ENCODE measurements at regions not wholly inside any gene's neighbourhood (a gene's known extent, or its start where the extent isn't known, plus 50 kb on each side); places are given as distances from the start of the nearest gene placed in this dataset.

DNA sequence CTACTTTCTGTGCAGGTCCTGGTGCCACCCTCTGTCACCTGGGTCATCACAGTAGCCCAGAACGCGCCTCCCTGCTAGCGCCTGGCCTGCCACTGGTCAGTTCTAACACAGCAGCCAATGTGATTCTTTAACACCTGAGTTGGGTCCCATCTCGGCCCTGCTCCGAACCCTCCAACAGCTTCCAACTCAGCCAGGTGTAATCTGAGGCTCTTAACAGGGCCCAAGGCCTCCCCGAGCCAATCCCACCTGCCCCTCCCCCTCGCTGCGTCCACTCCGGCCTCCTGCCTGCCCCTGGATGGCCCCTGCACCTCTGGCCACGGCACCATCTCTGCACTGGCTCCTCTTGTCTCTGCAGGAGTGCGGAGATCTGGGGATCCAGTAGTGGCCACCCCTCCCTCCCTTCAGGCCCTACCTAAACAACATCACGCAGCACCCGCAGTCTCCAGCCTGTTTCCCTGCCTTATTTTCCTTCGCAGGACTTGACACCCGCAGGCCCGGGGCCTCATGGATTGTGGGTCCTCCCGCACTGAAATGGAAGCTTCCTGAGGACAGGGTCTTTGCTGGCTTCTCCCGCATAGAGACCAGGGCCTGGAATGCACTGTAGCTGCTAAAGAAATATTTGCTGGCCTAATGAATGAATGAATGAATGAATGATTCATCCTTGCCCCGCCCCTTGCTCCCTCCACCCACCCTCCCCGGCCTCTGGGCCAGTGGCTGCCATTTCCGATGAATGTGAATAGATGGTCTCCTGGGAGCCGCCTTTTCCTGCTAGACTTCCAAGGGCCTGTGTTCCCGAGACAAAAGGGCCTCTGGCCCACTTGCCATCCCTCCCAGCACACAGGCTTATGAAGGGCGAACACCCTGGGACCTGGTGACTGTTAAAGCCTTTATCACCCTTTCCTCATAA lies 174.8 kb upstream of the FOXF1 start:
- TF ChIP-seq EZH2 (IDR thresholded peaks at IDR 0.05; ENCODE audit: low read length, unreplicated experiment), result no peak
- TF ChIP-seq EZH2phosphoT487 (IDR thresholded peaks at IDR 0.05; ENCODE audit: borderline replicate concordance, low read length), result no peak
- TF ChIP-seq, protein P1, sequence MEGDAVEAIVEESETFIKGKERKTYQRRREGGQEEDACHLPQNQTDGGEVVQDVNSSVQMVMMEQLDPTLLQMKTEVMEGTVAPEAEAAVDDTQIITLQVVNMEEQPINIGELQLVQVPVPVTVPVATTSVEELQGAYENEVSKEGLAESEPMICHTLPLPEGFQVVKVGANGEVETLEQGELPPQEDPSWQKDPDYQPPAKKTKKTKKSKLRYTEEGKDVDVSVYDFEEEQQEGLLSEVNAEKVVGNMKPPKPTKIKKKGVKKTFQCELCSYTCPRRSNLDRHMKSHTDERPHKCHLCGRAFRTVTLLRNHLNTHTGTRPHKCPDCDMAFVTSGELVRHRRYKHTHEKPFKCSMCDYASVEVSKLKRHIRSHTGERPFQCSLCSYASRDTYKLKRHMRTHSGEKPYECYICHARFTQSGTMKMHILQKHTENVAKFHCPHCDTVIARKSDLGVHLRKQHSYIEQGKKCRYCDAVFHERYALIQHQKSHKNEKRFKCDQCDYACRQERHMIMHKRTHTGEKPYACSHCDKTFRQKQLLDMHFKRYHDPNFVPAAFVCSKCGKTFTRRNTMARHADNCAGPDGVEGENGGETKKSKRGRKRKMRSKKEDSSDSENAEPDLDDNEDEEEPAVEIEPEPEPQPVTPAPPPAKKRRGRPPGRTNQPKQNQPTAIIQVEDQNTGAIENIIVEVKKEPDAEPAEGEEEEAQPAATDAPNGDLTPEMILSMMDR (conservative IDR thresholded peaks at IDR 0.05; ENCODE audit: low read depth, low read length), result no peak
- no peak for ATAC-seq
- Histone ChIP-seq H3K27ac (ENCODE audit: low read length) (no peak overlapping the region), H3K9me2 (replicated peaks; ENCODE audit: low read length) (no peaks in the 10 kb centered on the region), H3K36me3 (ENCODE audit: low read depth, low read length) (no peaks in the 10 kb centered on the region), H3F3A (ENCODE audit: low read length, unreplicated experiment) (no peaks in the 10 kb centered on the region), H4K20me1 (ENCODE audit: low read length) (no peaks in the 10 kb centered on the region), H3K27me3 (ENCODE audit: low read length) (peaks cover 35% of the 10 kb centered on the region), H3K79me2 (ENCODE audit: low read length) (no peaks in the 10 kb centered on the region), H2AFZ (ENCODE audit: low read length) (no peak overlapping the region), H3K4me2 (ENCODE audit: low read length) (no peak overlapping the region), H3K9me3 (ENCODE audit: low read length) (no peaks in the 10 kb centered on the region), H3K4me1 (ENCODE audit: insufficient read depth, low read length) (no peaks in the 10 kb centered on the region), H3K9ac (ENCODE audit: low read length) (no peak overlapping the region), H3K4me3 (ENCODE audit: low read length) (no peak overlapping the region)
- BruUV-seq (replicated peaks), result no TSS peak
- intact Hi-C loops (cut with micrococcal nuclease), result no loop called here
- ChIA-PET POLR2A (ENCODE audit: unreplicated experiment) (no interaction called here), CTCF (no interaction called here)
- no peak for DNase-seq

- Histone ChIP-seq H3K4me1 (ENCODE audit: insufficient read depth, low read length) (no peaks in the 10 kb centered on the region), H3K9ac (ENCODE audit: low read length) (no peak overlapping the region), H3K9me2 (replicated peaks; ENCODE audit: low read length) (no peaks in the 10 kb centered on the region), H3K27me3 (ENCODE audit: low read length) (peaks cover 37% of the 10 kb centered on the region), H3K79me2 (ENCODE audit: low read length) (no peaks in the 10 kb centered on the region), H3K4me2 (ENCODE audit: low read length) (no peak overlapping the region), H4K20me1 (ENCODE audit: low read length) (no peaks in the 10 kb centered on the region), H3K9me3 (ENCODE audit: low read length) (no peaks in the 10 kb centered on the region), H2AFZ (ENCODE audit: low read length) (no peak overlapping the region), H3K27ac (ENCODE audit: low read length) (no peak overlapping the region), H3K36me3 (ENCODE audit: low read depth, low read length) (no peaks in the 10 kb centered on the region), H3F3A (ENCODE audit: low read length, unreplicated experiment) (no peaks in the 10 kb centered on the region), H3K4me3 (ENCODE audit: low read length) (no peak overlapping the region)
- ChIA-PET POLR2A (ENCODE audit: unreplicated experiment) (no interaction called here), CTCF (no interaction called here)
- DNase-seq (no peak), ATAC-seq (no peak)
- no TSS peak for BruUV-seq (replicated peaks)
- TF ChIP-seq, protein P1 (conservative IDR thresholded peaks at IDR 0.05; ENCODE audit: low read depth, low read length), result no peak
- TF ChIP-seq EZH2phosphoT487 (IDR thresholded peaks at IDR 0.05; ENCODE audit: borderline replicate concordance, low read length), result no peak
- TF ChIP-seq EZH2 (IDR thresholded peaks at IDR 0.05; ENCODE audit: low read length, unreplicated experiment), result no peak
- intact Hi-C loops (cut with micrococcal nuclease), result no loop called here
Observed at GRCh38 chr16:86337138-86337537, 173.2 kb upstream of the FOXF1 start.

Measured in PC-3 (cell line).